ENCODE measurements at regions not wholly inside any gene's neighbourhood (a gene's known extent, or its start where the extent isn't known, plus 50 kb on each side); places are given as distances from the start of the nearest gene placed in this dataset.

- TF ChIP-seq CTCF (IDR thresholded peaks at IDR 0.05), result no peak
- TF ChIP-seq POLR2A (IDR thresholded peaks at IDR 0.05), result no peak
Measured at GRCh38 chr22:22158965-22159364, 85.6 kb upstream of the VPREB1 start.

Measured in Peyer's patch (tissue), 4 donors.